Calu3 (cell line): ENCODE measurements at regions not wholly inside any gene's neighbourhood (a gene's known extent, or its start where the extent isn't known, plus 50 kb on each side); places are given as distances from the start of the nearest gene placed in this dataset.

Experiments
- BruUV-seq: library from RNA; stranded (reverse); fragments of 400-500 nt; replicated peaks from 2 replicates; lab custom pipeline; 2021; lab: Mats Ljungman, UMichigan
- CTCF ChIA-PET: fragments of 300-600 bp; sonication (Branson Sonifier 250); formaldehyde crosslinking; loops from one replicate; lab custom pipeline; 2022; ENCODE audit warnings: antibody characterized with exemption; lab: Charles Lee
- DNase-seq: peaks from one replicate; pipeline ENCODE4 v3.0.0; 2022
- H3K27ac Mint-ChIP-seq: one replicate; pipeline ENCODE4 v1.8.0; 2022; ENCODE audit warnings: mixed read lengths; ENCODE audit not compliant: unreplicated experiment
- H3K27me3 Mint-ChIP-seq: one replicate; pipeline ENCODE4 v1.8.0; 2022; ENCODE audit warnings: mixed read lengths; ENCODE audit not compliant: unreplicated experiment
- H3K36me3 Mint-ChIP-seq: one replicate; pipeline ENCODE4 v1.8.0; 2022; ENCODE audit warnings: mild to moderate bottlenecking, moderate library complexity, mixed read lengths; ENCODE audit not compliant: insufficient read depth, unreplicated experiment
- H3K4me1 Mint-ChIP-seq: one replicate; pipeline ENCODE4 v1.8.0; 2022; ENCODE audit warnings: mild to moderate bottlenecking, low read depth, mixed read lengths; ENCODE audit not compliant: unreplicated experiment
- H3K4me3 Mint-ChIP-seq: one replicate; pipeline ENCODE4 v1.8.0; 2022; ENCODE audit warnings: mild to moderate bottlenecking, low read depth, moderate library complexity, mixed read lengths; ENCODE audit not compliant: unreplicated experiment
- H3K9me3 Mint-ChIP-seq: one replicate; pipeline ENCODE4 v1.8.0; 2022; ENCODE audit warnings: low read depth, mixed read lengths; ENCODE audit not compliant: unreplicated experiment
- CTCF ChIP-seq: fragments of 200-600 bp; IDR thresholded peaks from one replicate; pipeline ENCODE4 v1.8.0; 2022; ENCODE audit warnings: antibody characterized with exemption; ENCODE audit not compliant: unreplicated experiment
- intact Hi-C: fragments of 100-400 bp; cut with micrococcal nuclease; formaldehyde crosslinking; loops from one replicate; pipeline ENCODE4 v1.10.0; 2022; ENCODE audit not compliant: unreplicated experiment

- Mint-ChIP-seq H3K9me3 (no peaks in the 10 kb centered on the region), H3K27ac (no peak overlapping the region), H3K27me3 (no peaks in the 10 kb centered on the region), H3K4me1 (no peaks in the 10 kb centered on the region), H3K4me3 (no peak overlapping the region), H3K36me3 (no peaks in the 10 kb centered on the region)
- DNase-seq, result no peak
- intact Hi-C loops, result no loop called here
- TF ChIP-seq CTCF, result no peak
- no TSS peak for BruUV-seq
- CTCF ChIA-PET, result no interaction called here
Measured at GRCh38 chr5:120999550-120999949, 535.5 kb downstream of the PRR16 start.

- Mint-ChIP-seq H3K4me1 (no peaks in the 10 kb centered on the region), H3K9me3 (peaks cover 2% of the 10 kb centered on the region), H3K36me3 (no peaks in the 10 kb centered on the region), H3K27me3 (no peaks in the 10 kb centered on the region), H3K27ac (no peak overlapping the region), H3K4me3 (no peak overlapping the region)
- TF ChIP-seq CTCF, result no peak
- BruUV-seq, result no TSS peak
- intact Hi-C loops, result no loop called here
- CTCF ChIA-PET, result no interaction called here
- no peak for DNase-seq
Measured at GRCh38 chr5:121006217-121006616, 542.1 kb downstream of the PRR16 start.

GRCh38 chr5:121008041-121008440 lies 543.9 kb downstream of the PRR16 start:
- CTCF ChIA-PET, result no interaction called here
- no TSS peak for BruUV-seq
- H3K4me3 Mint-ChIP-seq, result no peak overlapping the region

GRCh38 chr5:121009058-121009457 lies 545.0 kb downstream of the PRR16 start:
- CTCF ChIA-PET, result no interaction called here
- Mint-ChIP-seq H3K4me1 (no peaks in the 10 kb centered on the region), H3K9me3 (peaks cover 2% of the 10 kb centered on the region), H3K36me3 (no peaks in the 10 kb centered on the region), H3K4me3 (no peak overlapping the region), H3K27me3 (no peaks in the 10 kb centered on the region), H3K27ac (no peak overlapping the region)
- TF ChIP-seq CTCF, result no peak
- no peak for DNase-seq
- BruUV-seq, result no TSS peak
- intact Hi-C loops, result no loop called here

More at GRCh38 chr5:121008041-121008440, 543.9 kb downstream of the PRR16 start:
- no peak overlapping the region for H3K27ac Mint-ChIP-seq
- no peaks in the 10 kb centered on the region for H3K36me3 Mint-ChIP-seq
- peaks cover 2% of the 10 kb centered on the region for H3K9me3 Mint-ChIP-seq
- no peaks in the 10 kb centered on the region for H3K27me3 Mint-ChIP-seq
- no peaks in the 10 kb centered on the region for H3K4me1 Mint-ChIP-seq
- TF ChIP-seq CTCF, result no peak
- intact Hi-C loops, result no loop called here
- no peak for DNase-seq
